Tibial nerve (tissue), 4 donors: ENCODE measurements at regions not wholly inside any gene's neighbourhood (a gene's known extent, or its start where the extent isn't known, plus 50 kb on each side); places are given as distances from the start of the nearest gene placed in this dataset.

ENCODE experiments used
- DNase-seq, 2 donors: peaks; one replicate each; pipeline ENCODE4 v3.0.0-alpha.2; 2019; ENCODE audit warnings: low spot score in 2 of 2
- H3K27ac ChIP-seq, 4 donors: fragments of 200-600 bp; sonication (generic) in 3 of 4; one replicate each; pipeline ENCODE4 v1.5.1; 2017 to 2019; ENCODE audit warnings: mild to moderate bottlenecking in 1 of 4
- H3K27me3 ChIP-seq, 2 donors: fragments of 200-600 bp; sonication (generic) in 1 of 2; one replicate each; pipeline versions ENCODE4 v1.5.1 to v1.6.0; 2017 to 2019
- H3K36me3 ChIP-seq, 3 donors: fragments of 200-600 bp; sonication (generic); one replicate each; pipeline ENCODE4 v1.5.1; 2018 to 2019
- H3K4me1 ChIP-seq, 4 donors: fragments of 200-600 bp; sonication (generic) in 3 of 4; one replicate each; pipeline ENCODE4 v1.5.1; 2017 to 2019
- H3K4me3 ChIP-seq, 4 donors: fragments of 200-600 bp; sonication (generic) in 3 of 4; one replicate each; pipeline ENCODE4 v1.5.1; 2017 to 2019; ENCODE audit warnings: mild to moderate bottlenecking in 1 of 4, moderate library complexity in 1 of 4
- H3K9me3 ChIP-seq, 4 donors: fragments of 200-600 bp; sonication (generic) in 3 of 4; one replicate each; pipeline ENCODE4 v1.5.1; 2017 to 2019
- EP300 ChIP-seq, 2 donors: sonication (generic); formaldehyde crosslinking; IDR thresholded peaks; one replicate each; pipeline ENCODE4 v1.6.1; 2017; ENCODE audit warnings: antibody characterized with exemption in 2 of 2, mild to moderate bottlenecking in 1 of 2
- POLR2A ChIP-seq, 2 donors: fragments of 450-650 bp; IDR thresholded peaks; one replicate each; pipeline ENCODE4 v1.6.1; 2017; ENCODE audit warnings: antibody characterized with exemption in 2 of 2, mild to moderate bottlenecking in 2 of 2, moderate library complexity in 2 of 2
- WGBS, 2 donors: methylation state at CpG; one replicate each; pipeline ENCODE4 v1.1.5; 2018; 5-methylcytosine and 5-hydroxymethylcytosine counted together
- TF ChIP-seq, protein P1 (sequence below), 5 experiments: fragments of 200-600 bp in 3 of 5; fragments of 450-650 bp in 2 of 5; sonication (generic) in 3 of 5; IDR thresholded peaks; one replicate each; pipeline ENCODE4 v1.5.1; 2016 to 2019; ENCODE audit warnings: antibody characterized with exemption in 5 of 5, mild to moderate bottlenecking in 3 of 5, moderate library complexity in 2 of 5

DNA sequence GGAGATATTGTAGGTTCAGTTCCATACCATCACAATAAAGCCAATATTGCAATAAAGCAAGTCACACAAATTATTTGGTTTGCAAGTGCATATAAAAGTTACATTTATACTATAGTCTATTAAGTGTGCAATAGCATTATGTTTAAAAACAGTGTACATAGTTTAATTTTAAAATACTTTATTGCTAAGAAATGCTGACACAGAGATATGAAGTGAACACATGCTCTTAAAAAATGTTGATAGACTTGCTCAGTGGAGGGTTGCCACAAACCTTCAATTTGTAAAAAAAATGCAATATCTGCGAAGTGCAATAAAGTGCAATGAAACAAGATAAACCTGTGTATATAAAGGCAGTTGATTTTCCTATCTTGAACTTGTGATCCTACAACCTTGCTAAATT lies 161.5 kb downstream of the PRDM13 start:
- no peak overlapping the region for H3K4me3 ChIP-seq
- H3K4me1 ChIP-seq = no peaks in the 10 kb centered on the region
- TF ChIP-seq, protein P1, sequence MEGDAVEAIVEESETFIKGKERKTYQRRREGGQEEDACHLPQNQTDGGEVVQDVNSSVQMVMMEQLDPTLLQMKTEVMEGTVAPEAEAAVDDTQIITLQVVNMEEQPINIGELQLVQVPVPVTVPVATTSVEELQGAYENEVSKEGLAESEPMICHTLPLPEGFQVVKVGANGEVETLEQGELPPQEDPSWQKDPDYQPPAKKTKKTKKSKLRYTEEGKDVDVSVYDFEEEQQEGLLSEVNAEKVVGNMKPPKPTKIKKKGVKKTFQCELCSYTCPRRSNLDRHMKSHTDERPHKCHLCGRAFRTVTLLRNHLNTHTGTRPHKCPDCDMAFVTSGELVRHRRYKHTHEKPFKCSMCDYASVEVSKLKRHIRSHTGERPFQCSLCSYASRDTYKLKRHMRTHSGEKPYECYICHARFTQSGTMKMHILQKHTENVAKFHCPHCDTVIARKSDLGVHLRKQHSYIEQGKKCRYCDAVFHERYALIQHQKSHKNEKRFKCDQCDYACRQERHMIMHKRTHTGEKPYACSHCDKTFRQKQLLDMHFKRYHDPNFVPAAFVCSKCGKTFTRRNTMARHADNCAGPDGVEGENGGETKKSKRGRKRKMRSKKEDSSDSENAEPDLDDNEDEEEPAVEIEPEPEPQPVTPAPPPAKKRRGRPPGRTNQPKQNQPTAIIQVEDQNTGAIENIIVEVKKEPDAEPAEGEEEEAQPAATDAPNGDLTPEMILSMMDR (IDR thresholded peaks at IDR 0.05) = no peak
- TF ChIP-seq EP300 (IDR thresholded peaks at IDR 0.05) (no peak), POLR2A (IDR thresholded peaks at IDR 0.05) (no peak)
- WGBS, 2 donors = 78 to 84% methylated on average over 1 of the region's 1 CpG
- no peaks in the 10 kb centered on the region for H3K27me3 ChIP-seq
- no peak for DNase-seq
- no peaks in the 10 kb centered on the region for H3K9me3 ChIP-seq
- H3K36me3 ChIP-seq = no peaks in the 10 kb centered on the region
- no peak overlapping the region for H3K27ac ChIP-seq

DNA sequence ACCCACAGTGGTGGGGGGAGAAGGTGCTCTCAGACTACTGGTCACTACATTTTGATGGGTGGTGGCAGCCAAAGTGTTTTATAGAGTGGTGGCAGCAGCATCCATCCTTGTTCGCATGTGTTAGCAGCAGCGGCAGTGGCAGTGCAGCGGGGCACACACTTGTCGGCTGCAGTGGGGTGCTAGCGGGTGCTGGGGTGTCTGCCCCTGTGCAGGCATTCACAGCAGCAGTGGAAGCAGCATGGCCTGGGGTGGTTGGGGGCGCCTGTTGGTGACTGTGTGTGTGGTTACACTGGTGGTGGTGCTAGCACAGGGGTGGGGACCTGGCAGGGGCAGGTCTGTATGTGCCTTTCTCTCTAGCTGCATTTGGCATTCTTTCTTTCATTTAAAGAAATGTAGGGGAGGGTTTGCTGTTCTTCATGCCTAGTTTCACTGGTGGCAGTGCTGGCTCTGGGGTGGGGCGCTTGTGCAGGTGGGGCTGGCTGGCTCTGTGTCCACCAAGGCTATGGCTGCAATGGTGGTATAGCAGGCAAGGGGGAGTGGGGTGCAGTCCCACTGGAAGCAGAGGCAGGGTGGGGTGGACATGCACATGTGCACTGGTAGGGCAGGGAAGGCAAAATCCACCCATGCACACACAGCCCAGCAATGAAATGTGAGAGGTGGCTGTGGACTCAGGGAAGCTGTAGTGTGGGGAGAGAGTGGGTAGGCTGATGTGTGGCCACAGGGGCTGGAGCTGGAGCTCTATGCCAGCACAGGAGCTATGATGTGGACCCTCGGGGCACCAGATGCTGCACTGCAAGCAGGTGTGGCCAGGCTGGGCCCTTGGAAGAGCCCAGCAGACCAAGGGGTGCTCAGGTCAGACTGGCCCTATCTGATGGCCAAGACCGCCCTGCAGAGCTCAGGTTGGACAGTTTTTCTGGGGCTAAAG lies 173.3 kb downstream of the PRDM13 start:
- H3K4me1 ChIP-seq = no peaks in the 10 kb centered on the region
- 90 to 97% methylated on average over 6 to 9 of the region's 9 CpGs for WGBS, 2 donors
- no peak for DNase-seq

DNA sequence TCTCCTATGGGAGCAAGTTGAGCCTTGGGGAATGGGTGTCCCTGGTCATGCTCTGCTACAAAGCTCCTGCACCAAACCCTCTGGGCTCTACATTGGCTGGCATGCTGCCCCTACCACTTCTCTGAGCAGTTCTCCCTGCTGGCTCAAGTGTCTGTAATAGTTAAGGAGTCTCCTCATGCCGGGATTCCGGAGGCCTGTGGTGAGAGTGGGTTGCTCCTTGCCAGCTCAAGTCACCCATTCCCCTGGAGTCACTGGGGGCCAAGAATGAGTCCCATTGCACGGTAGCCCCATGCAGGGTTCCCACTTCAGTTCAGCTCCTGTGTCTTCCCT lies 173.9 kb downstream of the PRDM13 start:
- 92 to 98% methylated on average over 3 of the region's 3 CpGs for WGBS, 2 donors

More for the DNA sequence above, 173.3 kb downstream of the PRDM13 start:
- no peaks in the 10 kb centered on the region for H3K27me3 ChIP-seq
- no peaks in the 10 kb centered on the region for H3K36me3 ChIP-seq
- no peak for TF ChIP-seq POLR2A (IDR thresholded peaks at IDR 0.05)
- H3K4me3 ChIP-seq = no peak overlapping the region
- no peaks in the 10 kb centered on the region for H3K9me3 ChIP-seq
- H3K27ac ChIP-seq = no peak overlapping the region

GRCh38 chr6:99789767-99790166 lies 183.1 kb downstream of the PRDM13 start:
- DNase-seq = no peak
- Histone ChIP-seq H3K27me3 (no peaks in the 10 kb centered on the region), H3K9me3 (no peaks in the 10 kb centered on the region), H3K27ac (no peak overlapping the region), H3K4me1 (no peaks in the 10 kb centered on the region), H3K4me3 (no peak overlapping the region), H3K36me3 (no peaks in the 10 kb centered on the region)
- WGBS, 2 donors = 28 to 33% methylated on average over 1 of the region's 1 CpG
- TF ChIP-seq EP300 (IDR thresholded peaks at IDR 0.05) (no peak), POLR2A (IDR thresholded peaks at IDR 0.05) (no peak)
- TF ChIP-seq, protein P1 (IDR thresholded peaks at IDR 0.05) = no peak

More for the DNA sequence above, 173.9 kb downstream of the PRDM13 start:
- Histone ChIP-seq H3K27me3 (no peaks in the 10 kb centered on the region), H3K4me1 (no peaks in the 10 kb centered on the region), H3K36me3 (no peaks in the 10 kb centered on the region), H3K27ac (no peak overlapping the region), H3K9me3 (no peaks in the 10 kb centered on the region), H3K4me3 (no peak overlapping the region)
- no peak for TF ChIP-seq EP300 (IDR thresholded peaks at IDR 0.05)
- TF ChIP-seq, protein P1 (IDR thresholded peaks at IDR 0.05) = no peak
- no peak for TF ChIP-seq POLR2A (IDR thresholded peaks at IDR 0.05)
- no peak for DNase-seq

DNA sequence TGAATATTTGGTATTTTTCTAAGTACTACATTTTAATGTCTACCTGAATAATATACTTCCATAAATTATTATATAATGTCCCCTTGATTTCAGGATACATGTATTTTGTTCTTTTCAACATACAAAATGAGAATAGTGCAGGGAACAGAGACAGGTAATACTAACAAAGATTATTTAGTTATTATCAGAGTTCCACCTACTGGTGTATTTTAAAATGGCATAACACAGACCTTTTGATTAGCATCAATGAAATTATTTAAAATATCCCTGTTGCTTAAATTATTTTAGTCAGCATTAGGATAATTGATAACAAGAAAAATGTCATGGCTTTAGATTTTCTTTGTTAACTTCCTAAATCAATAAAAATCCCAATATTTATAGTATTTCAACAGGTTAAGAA lies 184.0 kb downstream of the PRDM13 start:
- Histone ChIP-seq H3K4me1 (no peaks in the 10 kb centered on the region), H3K36me3 (no peaks in the 10 kb centered on the region), H3K27me3 (no peaks in the 10 kb centered on the region), H3K4me3 (no peak overlapping the region), H3K27ac (no peak overlapping the region), H3K9me3 (no peaks in the 10 kb centered on the region)
- TF ChIP-seq, protein P1 (IDR thresholded peaks at IDR 0.05) = no peak
- TF ChIP-seq EP300 (IDR thresholded peaks at IDR 0.05) (no peak), POLR2A (IDR thresholded peaks at IDR 0.05) (no peak)
- no peak for DNase-seq
